GM12873 (cell line): ENCODE measurements at regions not wholly inside any gene's neighbourhood (a gene's known extent, or its start where the extent isn't known, plus 50 kb on each side); places are given as distances from the start of the nearest gene placed in this dataset.

ENCODE experiments used
- TF ChIP-seq, protein P1 (sequence below): IDR thresholded peaks from 2 replicates; pipeline ENCODE4 v1.5.1; 2012; ENCODE audit warnings: low read depth, mild to moderate bottlenecking, moderate library complexity, low read length, control low read depth; ENCODE audit not compliant: insufficient read depth; ENCODE audit errors: missing control alignments

- TF ChIP-seq, protein P1, sequence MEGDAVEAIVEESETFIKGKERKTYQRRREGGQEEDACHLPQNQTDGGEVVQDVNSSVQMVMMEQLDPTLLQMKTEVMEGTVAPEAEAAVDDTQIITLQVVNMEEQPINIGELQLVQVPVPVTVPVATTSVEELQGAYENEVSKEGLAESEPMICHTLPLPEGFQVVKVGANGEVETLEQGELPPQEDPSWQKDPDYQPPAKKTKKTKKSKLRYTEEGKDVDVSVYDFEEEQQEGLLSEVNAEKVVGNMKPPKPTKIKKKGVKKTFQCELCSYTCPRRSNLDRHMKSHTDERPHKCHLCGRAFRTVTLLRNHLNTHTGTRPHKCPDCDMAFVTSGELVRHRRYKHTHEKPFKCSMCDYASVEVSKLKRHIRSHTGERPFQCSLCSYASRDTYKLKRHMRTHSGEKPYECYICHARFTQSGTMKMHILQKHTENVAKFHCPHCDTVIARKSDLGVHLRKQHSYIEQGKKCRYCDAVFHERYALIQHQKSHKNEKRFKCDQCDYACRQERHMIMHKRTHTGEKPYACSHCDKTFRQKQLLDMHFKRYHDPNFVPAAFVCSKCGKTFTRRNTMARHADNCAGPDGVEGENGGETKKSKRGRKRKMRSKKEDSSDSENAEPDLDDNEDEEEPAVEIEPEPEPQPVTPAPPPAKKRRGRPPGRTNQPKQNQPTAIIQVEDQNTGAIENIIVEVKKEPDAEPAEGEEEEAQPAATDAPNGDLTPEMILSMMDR = no peak
These were observed 130.4 kb upstream of the AUTS2 start for GRCh38 chr7:69467826-69468225.

DNA sequence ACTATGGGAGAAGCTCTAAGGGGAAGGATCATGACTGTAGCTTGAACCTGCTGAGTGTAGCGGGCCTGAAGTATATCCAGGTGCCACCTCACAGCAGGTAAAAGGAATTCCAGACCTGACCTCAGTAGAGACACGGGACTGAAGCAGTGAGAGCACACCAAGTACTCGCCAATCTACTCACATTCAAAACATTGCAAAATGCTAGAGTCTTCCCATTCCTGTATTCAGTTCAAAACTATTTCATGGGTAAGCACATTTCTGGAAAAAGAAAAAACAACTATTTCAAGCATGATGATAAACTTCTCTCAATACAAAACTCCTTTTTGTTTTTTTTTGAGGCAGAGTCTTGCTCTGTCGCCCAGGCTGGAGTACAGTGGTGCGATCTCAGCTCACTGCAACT lies 121.9 kb upstream of the AUTS2 start:
- TF ChIP-seq, protein P1 = no peak

DNA sequence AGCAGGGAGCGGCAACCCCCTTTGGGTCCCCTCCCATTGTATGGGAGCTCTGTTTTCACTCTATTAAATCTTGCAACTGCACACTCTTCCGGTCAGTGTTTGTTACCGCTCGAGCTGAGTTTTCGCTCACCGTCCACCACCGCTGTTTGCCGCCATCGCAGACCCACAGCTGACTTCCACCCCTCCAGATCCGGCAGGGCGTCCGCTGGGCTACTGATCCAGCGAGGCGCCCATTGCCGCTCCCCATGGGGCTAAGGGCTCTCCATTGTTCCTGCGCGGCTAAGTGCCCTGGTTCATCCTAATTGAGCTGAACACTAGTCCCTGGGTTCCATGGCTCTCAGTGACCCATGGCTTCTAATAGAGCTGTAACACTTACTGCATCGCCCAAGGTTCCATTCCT lies 115.6 kb upstream of the AUTS2 start:
- TF ChIP-seq, protein P1 = no peak

GRCh38 chr7:69489533-69489932 lies 108.7 kb upstream of the AUTS2 start:
- TF ChIP-seq, protein P1 = no peak

DNA sequence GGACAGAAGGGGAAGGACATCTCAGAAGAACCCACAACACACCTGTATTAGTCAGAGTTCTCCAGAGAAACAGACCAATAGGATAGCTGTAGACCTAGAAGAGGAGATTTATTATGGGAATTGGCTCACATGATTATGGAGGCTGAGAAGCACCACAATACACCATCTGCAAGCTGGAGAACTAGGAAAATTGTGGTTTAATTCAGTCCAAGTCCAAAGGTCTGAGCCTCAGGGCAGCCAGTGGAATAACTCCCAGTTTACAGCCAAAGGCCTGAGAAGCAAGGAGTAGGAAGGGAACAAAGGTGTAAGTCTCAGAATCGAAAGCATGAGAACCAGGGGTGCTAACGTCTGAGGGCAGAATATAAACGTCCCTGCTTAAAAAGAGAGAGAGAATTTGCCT lies 99.6 kb upstream of the AUTS2 start:
- TF ChIP-seq, protein P1 = no peak

- TF ChIP-seq, protein P1 = no peak
These were observed 95.9 kb upstream of the AUTS2 start for GRCh38 chr7:69502358-69502757.

GRCh38 chr7:69504733-69505420 lies 93.4 kb upstream of the AUTS2 start:
- TF ChIP-seq, protein P1 = no peak
